HG03558 (cell line): ENCODE measurements at regions not wholly inside any gene's neighbourhood (a gene's known extent, or its start where the extent isn't known, plus 50 kb on each side); places are given as distances from the start of the nearest gene placed in this dataset.
"Not testable (repeated sequence)": the region's sequence is repeated elsewhere in the genome, so short reads cannot be mapped to it uniquely, and the experiment has no call there.

Experiments
- ATAC-seq: cut with Tn5 transposase; IDR thresholded peaks from one replicate; pipeline ENCODE4 v1.9.1; 2021; ENCODE audit warnings: moderate number of reproducible peaks; ENCODE audit not compliant: unreplicated experiment; ENCODE audit errors: extremely low read depth

- ATAC-seq: not testable (repeated sequence)
Observed at GRCh38 chr4:119437515-119437914, 115.6 kb upstream of the FABP2 start.

DNA sequence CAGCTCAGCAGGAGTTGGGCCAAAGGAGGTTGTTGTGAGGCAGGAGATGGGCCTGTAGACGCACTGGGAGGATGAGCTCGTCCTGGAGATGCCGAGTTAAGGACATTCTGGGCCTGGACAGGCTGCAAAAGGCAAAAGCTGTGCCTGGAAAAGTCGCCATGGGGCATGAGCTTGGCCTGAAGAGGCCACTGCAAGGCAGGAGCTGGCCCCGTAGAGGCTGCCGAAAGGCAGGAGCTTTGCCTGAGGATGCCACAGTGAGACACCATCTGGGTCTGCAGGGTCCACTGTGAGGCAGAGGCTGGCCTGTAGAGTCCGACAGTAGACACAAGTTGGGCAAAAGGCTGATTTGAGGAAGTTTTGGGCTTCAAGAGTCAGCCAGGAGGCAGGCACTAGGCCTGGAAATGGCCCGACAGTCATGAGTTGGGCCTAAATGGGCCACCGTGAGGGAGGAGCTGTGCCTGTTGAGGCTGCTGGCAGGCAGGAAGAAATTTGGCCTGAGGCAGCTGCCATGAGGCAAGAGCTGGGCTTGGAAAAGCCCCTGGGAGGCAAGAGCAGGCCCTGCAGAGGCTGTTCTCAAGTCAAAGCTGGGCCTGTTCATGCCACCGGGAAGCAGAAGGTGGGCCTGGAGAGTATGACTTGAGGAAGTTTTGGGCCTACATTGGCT, 86.8 kb upstream of the FABP2 start:
- ATAC-seq: not testable (repeated sequence)

DNA sequence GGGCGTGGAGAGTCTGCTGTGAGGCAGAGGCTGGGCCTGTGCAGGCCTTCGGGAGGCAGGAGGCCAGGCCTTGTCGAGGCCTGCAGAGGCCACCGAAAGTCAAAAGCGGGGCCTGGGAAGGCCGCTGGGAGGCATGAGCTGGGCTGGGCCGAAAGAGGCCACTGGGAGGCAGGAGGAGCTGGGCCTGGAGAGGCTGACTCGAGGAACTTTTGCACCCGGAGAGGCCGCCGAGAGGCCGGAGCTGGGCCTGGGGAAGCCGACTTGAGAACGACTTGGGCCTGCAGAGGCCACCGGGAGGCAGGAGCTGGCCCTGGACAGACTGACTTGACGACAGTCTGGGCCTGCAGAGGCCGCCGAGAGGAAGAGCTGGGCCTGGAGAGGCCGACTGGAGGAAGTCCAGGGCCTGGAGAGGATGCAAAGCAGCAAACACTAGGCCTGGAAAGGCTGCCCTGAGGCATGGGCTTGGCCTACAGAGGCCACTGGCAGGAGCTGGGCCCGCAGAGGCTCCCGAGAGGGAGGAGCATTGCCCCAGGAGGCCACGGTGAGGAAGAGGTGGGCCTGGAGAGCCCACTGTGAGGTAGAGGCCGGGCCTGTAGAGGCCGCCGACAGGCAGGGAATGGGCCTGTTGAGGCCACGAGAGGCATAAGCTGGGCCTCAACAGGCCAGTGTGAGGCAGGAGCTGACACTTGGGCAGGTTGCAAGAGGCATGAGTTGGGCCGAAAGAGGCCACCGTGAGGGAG, 85.0 kb upstream of the FABP2 start:
- ATAC-seq: not testable (repeated sequence)

DNA sequence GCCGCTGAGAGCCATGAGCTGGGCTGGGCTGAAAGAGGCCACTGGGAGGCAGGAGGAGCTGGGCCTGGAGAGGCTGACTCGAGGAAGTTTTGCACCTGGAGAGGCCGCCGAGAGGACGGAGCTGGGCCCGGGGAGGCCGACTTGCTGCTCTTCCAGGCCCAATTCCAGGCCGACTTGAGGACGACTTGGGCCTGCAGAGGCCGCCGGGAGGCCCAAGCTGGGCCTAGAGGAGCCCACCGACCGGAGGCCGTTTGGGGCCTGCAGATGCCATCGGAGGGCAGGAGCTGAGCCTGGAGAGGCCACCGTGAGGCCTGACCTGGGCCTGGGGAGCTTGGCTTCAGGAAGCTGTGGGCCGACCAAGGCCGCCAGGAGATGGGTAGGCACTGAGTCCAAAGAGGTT, 84.1 kb upstream of the FABP2 start:
- ATAC-seq: not testable (repeated sequence)

DNA sequence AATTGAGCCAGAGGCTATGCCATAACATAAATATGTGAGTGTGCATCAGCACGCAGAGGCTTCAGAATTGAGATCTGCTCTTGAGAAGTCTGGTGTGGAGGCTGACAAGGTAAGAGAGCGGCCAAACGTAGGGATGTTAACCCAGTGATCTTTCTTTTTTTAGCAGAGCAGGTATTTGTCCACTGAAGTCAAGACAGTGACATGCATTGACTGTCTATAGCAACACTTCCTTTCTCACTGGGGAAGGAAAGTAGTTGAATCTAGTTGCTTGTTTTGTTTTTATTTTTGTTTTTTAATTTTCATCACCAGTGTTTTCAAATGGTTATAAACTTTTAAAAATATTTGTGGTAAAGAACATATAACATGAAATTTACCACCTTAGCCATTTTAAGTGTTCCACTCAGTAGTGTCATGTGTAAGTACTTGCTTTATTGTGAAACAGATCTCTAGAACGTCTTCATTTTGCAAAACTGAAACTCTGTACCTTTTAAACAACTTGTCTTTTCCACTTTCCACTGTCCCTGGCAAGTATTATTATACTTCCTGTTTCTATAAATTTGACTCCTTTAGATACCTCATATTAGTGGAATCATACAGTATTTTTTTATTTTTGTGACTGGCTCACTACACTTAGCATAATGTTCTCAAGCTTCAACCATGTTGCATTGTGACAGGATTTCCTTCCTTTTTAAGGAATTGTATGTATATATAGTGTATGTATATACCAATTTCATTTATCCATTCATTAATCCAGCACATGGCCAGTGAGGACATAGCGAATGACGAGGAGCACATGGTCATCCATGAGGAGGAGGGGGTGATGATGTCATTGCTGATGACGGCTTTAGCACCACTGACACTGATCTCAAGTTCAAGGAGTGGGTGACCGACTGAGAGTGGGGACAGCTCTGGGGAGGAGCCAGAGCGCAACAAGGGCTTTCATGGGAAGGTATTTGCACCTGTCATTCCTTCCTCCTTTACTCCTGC, 80.7 kb upstream of the FABP2 start:
- peak; percentile 65 for ATAC-seq

DNA sequence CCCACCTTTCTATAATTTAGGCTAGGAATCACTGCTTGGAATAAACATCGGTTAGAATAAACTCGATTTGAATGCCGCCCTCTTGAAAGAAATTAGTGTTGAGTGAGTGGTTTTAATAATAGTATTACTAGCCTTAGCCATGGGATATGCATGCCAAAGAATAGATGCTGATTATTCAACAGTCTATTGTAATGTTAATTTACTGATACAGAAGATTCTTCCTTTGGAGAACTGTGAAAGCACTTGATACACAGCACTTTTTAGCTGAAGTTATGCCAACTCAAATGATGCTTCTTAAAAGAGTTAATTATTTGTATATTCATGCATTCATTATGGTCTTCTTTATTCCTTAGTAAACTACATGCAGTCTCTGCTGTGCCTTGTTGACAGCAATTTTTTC, 73.8 kb upstream of the FABP2 start:
- not testable (repeated sequence) for ATAC-seq

DNA sequence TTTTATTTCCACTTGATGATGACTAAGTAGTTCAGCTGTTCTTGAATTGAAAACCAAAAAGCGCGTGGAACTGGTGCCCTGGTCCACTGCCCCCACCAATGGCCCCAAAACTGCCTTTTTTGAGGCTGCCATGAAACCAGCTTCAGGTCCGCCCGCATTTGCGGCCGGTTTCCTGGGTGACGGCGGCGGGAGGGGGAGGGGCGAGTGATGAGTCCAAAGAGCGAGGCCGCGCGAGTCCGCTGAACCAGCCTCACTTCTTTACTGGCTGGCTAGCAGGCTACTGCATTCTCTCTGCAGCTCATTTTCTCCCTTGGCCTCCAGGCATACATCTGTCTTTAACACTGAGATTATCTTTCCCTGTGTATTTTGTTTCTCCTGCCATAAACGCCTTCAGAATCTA, 72.9 kb upstream of the FABP2 start:
- ATAC-seq: no peak

- not testable (repeated sequence) for ATAC-seq
Observed at GRCh38 chr4:119388791-119389190, 66.9 kb upstream of the FABP2 start.

GRCh38 chr4:119374616-119375015, 52.7 kb upstream of the FABP2 start:
- ATAC-seq: not testable (repeated sequence)

GRCh38 chr4:119372316-119373062, 50.6 kb upstream of the FABP2 start:
- not testable (repeated sequence) for ATAC-seq
